SK-N-SH treated with all-trans-retinoic acid at 6 μM for 48 hours (cell line): ENCODE measurements at regions not wholly inside any gene's neighbourhood (a gene's known extent, or its start where the extent isn't known, plus 50 kb on each side); places are given as distances from the start of the nearest gene placed in this dataset.

ENCODE experiments used
- ATAC-seq: fragments of 200-7000 bp; cut with Tn5 transposase; 3 replicates; pipeline ENCODE4 v1.9.1; 2020; ENCODE audit warnings: mild to moderate bottlenecking, moderate library complexity
- ARNTL ChIP-seq: fragments of 450-650 bp; formaldehyde crosslinking; IDR thresholded peaks from 2 replicates; pipeline ENCODE4 v1.5.0; 2020; ENCODE audit warnings: low read depth, mild to moderate bottlenecking, moderate library complexity, borderline replicate concordance
- BACH2 ChIP-seq: fragments of 250-450 bp; sonication (Bioruptor Pico); IDR thresholded peaks from 2 replicates; pipeline ENCODE4 v1.9.0; 2021; ENCODE audit warnings: mild to moderate bottlenecking, borderline replicate concordance
- CSDC2 ChIP-seq: fragments of 250-450 bp; sonication (Bioruptor Pico); IDR thresholded peaks from 2 replicates; pipeline ENCODE4 v1.5.0; 2020; ENCODE audit warnings: mild to moderate bottlenecking, moderate library complexity
- ESRRG ChIP-seq: fragments of 250-450 bp; sonication (Bioruptor Pico); IDR thresholded peaks from 2 replicates; pipeline ENCODE4 v1.6.1; 2021; ENCODE audit warnings: mild to moderate bottlenecking
- GLIS3 ChIP-seq: fragments of 250-450 bp; sonication (Bioruptor Pico); IDR thresholded peaks from 2 replicates; pipeline ENCODE4 v1.5.0; 2020; ENCODE audit warnings: mild to moderate bottlenecking, moderate library complexity
- ISL1 ChIP-seq: fragments of 250-450 bp; sonication (Bioruptor Pico); IDR thresholded peaks from 2 replicates; pipeline ENCODE4 v2.1.2; 2022; ENCODE audit warnings: mild to moderate bottlenecking, moderate library complexity
- OSR1 ChIP-seq: fragments of 250-450 bp; sonication (Bioruptor Pico); IDR thresholded peaks from 2 replicates; pipeline ENCODE4 v1.8.0; 2022; ENCODE audit warnings: moderate library complexity, mild to moderate bottlenecking, inconsistent platforms
- POU6F1 ChIP-seq: fragments of 250-450 bp; sonication (Bioruptor Pico); IDR thresholded peaks from 2 replicates; pipeline ENCODE4 v1.8.0; 2021; ENCODE audit warnings: low read depth, mild to moderate bottlenecking, moderate library complexity, borderline replicate concordance
- PPARA ChIP-seq: fragments of 250-450 bp; sonication (Bioruptor Pico); IDR thresholded peaks from 2 replicates; pipeline ENCODE4 v1.5.0; 2020; ENCODE audit warnings: mild to moderate bottlenecking, borderline replicate concordance
- SNAI2 ChIP-seq: fragments of 250-450 bp; sonication (Bioruptor Pico); IDR thresholded peaks from 2 replicates; pipeline ENCODE4 v1.5.0; 2020; ENCODE audit warnings: mild to moderate bottlenecking, moderate library complexity
- TCF4 ChIP-seq: fragments of 250-450 bp; sonication (Bioruptor Pico); IDR thresholded peaks from 2 replicates; pipeline ENCODE4 v1.8.0; 2021; ENCODE audit warnings: mild to moderate bottlenecking, moderate library complexity, borderline replicate concordance
- TOX ChIP-seq: fragments of 250-450 bp; sonication (Bioruptor Pico); IDR thresholded peaks from 2 replicates; pipeline ENCODE4 v1.8.0; 2021; ENCODE audit warnings: mild to moderate bottlenecking, moderate library complexity, borderline replicate concordance
- ZC3H10 ChIP-seq: fragments of 250-450 bp; sonication (Bioruptor Pico); IDR thresholded peaks from 2 replicates; pipeline ENCODE4 v1.5.1; 2021; ENCODE audit warnings: mild to moderate bottlenecking, moderate library complexity
- ZFP3 ChIP-seq: fragments of 250-450 bp; sonication (Bioruptor Pico); IDR thresholded peaks from 2 replicates; pipeline ENCODE4 v1.5.0; 2020; ENCODE audit warnings: mild to moderate bottlenecking, moderate library complexity
- ZFP30 ChIP-seq: fragments of 450-650 bp; formaldehyde crosslinking; IDR thresholded peaks from 2 replicates; pipeline ENCODE4 v1.5.0; 2022; ENCODE audit warnings: mild to moderate bottlenecking, moderate library complexity
- ZNF565 ChIP-seq: fragments of 450-650 bp; formaldehyde crosslinking; conservative IDR thresholded peaks from 2 replicates; pipeline ENCODE4 v1.5.0; 2020; ENCODE audit warnings: low read depth, mild to moderate bottlenecking, moderate library complexity
- ZNF70 ChIP-seq: fragments of 450-650 bp; formaldehyde crosslinking; IDR thresholded peaks from 2 replicates; pipeline ENCODE4 v1.5.0; 2020; ENCODE audit warnings: mild to moderate bottlenecking, moderate library complexity
- ZNF8 ChIP-seq: fragments of 450-650 bp; formaldehyde crosslinking; IDR thresholded peaks from 2 replicates; pipeline ENCODE4 v1.5.0; 2020; ENCODE audit warnings: mild to moderate bottlenecking, moderate library complexity
- TF ChIP-seq, protein P1 (sequence below): fragments of 250-450 bp; sonication (Bioruptor Pico); IDR thresholded peaks from 2 replicates; pipeline ENCODE4 v1.5.1; 2020; ENCODE audit warnings: low read depth, mild to moderate bottlenecking, moderate library complexity
- TF ChIP-seq, protein P2 (sequence below): fragments of 250-450 bp; sonication (Bioruptor Pico); IDR thresholded peaks from 2 replicates; pipeline ENCODE4 v1.5.1; 2021; ENCODE audit warnings: mild to moderate bottlenecking, moderate library complexity
- TF ChIP-seq, protein P3 (sequence below): fragments of 250-450 bp; sonication (Bioruptor Pico); IDR thresholded peaks from 2 replicates; pipeline ENCODE4 v1.8.0; 2020; ENCODE audit warnings: mild to moderate bottlenecking, moderate library complexity, borderline replicate concordance

DNA sequence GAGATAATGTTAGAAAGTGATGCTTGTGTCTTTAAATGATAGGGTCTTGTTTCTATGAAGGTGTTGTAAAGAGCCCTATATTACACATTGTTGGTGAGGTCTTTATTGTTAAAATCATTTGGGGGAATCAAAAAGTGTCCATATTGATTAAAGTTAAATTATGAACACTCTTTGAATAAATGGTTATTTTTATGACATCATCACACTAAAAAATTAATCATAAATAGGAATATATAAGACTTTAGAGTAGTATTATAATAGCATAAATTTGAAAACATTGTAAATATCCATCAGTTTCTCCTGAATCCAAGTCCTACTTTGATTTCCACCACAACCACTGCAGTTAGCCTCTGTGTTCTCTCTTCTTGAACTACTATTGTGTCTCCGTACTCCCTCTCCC lies 136.3 kb downstream of the HTR1A start:
- no peak for ATAC-seq
- no peak for TF ChIP-seq ZC3H10
- TF ChIP-seq TOX (CRISPR knock-in tag), result no peak
- no peak for TF ChIP-seq ISL1 (CRISPR knock-in tag)
- no peak for TF ChIP-seq PPARA
- no peak for TF ChIP-seq ARNTL
- TF ChIP-seq GLIS3, result no peak
- no peak for TF ChIP-seq SNAI2 (CRISPR knock-in tag)
- no peak for TF ChIP-seq ZNF8 (CRISPR knock-in tag)
- no peak for TF ChIP-seq CSDC2
- TF ChIP-seq OSR1, result no peak
- TF ChIP-seq, protein P1, sequence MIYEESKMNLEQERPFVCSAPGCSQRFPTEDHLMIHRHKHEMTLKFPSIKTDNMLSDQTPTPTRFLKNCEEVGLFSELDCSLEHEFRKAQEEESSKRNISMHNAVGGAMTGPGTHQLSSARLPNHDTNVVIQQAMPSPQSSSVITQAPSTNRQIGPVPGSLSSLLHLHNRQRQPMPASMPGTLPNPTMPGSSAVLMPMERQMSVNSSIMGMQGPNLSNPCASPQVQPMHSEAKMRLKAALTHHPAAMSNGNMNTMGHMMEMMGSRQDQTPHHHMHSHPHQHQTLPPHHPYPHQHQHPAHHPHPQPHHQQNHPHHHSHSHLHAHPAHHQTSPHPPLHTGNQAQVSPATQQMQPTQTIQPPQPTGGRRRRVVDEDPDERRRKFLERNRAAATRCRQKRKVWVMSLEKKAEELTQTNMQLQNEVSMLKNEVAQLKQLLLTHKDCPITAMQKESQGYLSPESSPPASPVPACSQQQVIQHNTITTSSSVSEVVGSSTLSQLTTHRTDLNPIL (CRISPR knock-in tag), result no peak
- TF ChIP-seq, protein P2, sequence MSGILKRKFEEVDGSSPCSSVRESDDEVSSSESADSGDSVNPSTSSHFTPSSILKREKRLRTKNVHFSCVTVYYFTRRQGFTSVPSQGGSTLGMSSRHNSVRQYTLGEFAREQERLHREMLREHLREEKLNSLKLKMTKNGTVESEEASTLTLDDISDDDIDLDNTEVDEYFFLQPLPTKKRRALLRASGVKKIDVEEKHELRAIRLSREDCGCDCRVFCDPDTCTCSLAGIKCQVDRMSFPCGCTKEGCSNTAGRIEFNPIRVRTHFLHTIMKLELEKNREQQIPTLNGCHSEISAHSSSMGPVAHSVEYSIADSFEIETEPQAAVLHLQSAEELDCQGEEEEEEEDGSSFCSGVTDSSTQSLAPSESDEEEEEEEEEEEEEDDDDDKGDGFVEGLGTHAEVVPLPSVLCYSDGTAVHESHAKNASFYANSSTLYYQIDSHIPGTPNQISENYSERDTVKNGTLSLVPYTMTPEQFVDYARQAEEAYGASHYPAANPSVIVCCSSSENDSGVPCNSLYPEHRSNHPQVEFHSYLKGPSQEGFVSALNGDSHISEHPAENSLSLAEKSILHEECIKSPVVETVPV (CRISPR knock-in tag), result no peak
- no peak for TF ChIP-seq ESRRG (CRISPR knock-in tag)
- no peak for TF ChIP-seq ZFP30 (CRISPR knock-in tag)
- TF ChIP-seq, protein P3, sequence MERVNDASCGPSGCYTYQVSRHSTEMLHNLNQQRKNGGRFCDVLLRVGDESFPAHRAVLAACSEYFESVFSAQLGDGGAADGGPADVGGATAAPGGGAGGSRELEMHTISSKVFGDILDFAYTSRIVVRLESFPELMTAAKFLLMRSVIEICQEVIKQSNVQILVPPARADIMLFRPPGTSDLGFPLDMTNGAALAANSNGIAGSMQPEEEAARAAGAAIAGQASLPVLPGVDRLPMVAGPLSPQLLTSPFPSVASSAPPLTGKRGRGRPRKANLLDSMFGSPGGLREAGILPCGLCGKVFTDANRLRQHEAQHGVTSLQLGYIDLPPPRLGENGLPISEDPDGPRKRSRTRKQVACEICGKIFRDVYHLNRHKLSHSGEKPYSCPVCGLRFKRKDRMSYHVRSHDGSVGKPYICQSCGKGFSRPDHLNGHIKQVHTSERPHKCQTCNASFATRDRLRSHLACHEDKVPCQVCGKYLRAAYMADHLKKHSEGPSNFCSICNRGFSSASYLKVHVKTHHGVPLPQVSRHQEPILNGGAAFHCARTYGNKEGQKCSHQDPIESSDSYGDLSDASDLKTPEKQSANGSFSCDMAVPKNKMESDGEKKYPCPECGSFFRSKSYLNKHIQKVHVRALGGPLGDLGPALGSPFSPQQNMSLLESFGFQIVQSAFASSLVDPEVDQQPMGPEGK, result no peak
- no peak for TF ChIP-seq TCF4 (CRISPR knock-in tag)
- TF ChIP-seq POU6F1 (CRISPR knock-in tag), result no peak
- no peak for TF ChIP-seq ZNF565 (CRISPR knock-in tag)
- TF ChIP-seq ZNF70 (CRISPR knock-in tag), result no peak
- TF ChIP-seq, all 23 proteins: peak for 0

DNA sequence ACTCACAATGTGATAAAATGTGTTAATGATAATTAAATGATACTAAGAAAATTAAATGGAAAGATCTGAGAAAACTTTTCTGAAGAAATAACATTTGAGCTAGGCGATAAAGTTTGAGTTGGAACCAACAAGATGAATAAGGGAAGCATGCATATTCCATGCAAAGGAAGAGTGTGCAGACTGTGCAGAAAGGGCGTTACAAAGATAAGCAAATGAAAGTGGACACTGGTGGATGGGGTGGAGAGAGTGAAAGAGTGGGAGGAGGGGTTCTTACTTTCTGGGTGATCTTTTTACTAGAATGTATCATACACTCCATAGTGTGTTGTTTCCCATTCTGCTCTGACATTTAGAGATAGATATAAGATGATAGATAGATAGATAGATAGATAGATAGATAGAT lies 138.7 kb downstream of the HTR1A start:
- TF ChIP-seq PPARA (no peak), TOX (CRISPR knock-in tag) (no peak), SNAI2 (CRISPR knock-in tag) (no peak), ARNTL (no peak), GLIS3 (no peak), OSR1 (no peak), POU6F1 (CRISPR knock-in tag) (no peak)
- TF ChIP-seq, protein P1 (CRISPR knock-in tag), result no peak
- no peak for ATAC-seq

DNA sequence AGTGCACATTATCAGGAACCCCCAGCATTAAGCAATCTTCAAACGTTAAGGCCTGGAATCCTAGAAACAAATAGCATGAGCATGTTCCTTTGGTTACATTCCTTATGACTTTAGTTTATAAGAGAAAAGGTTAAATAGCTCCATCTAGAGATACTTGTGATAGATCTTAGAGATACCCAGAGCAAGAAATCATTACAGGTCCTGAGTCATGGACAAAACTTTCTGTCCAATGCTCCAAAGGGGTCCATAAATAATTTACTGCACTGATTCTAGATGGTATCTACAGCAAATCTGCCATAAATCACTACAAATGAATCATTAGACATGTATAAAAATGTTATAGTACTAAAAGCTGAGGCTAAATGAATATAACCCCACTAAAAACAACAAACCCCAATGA lies 139.6 kb downstream of the HTR1A start:
- no peak for ATAC-seq
- TF ChIP-seq ISL1 (CRISPR knock-in tag) (peak; percentile 36), ZNF565 (CRISPR knock-in tag) (no peak), ESRRG (CRISPR knock-in tag) (no peak)
- TF ChIP-seq, all 23 proteins: peak for 1

- no peak for ATAC-seq
- TF ChIP-seq PPARA (no peak), ZNF565 (CRISPR knock-in tag) (no peak), BACH2 (CRISPR knock-in tag) (no peak), TCF4 (CRISPR knock-in tag) (no peak), ZFP3 (CRISPR knock-in tag) (no peak), ZFP30 (CRISPR knock-in tag) (no peak), OSR1 (no peak), CSDC2 (no peak), ISL1 (CRISPR knock-in tag) (no peak), TOX (CRISPR knock-in tag) (no peak), ARNTL (no peak), POU6F1 (CRISPR knock-in tag) (no peak)
- TF ChIP-seq, protein P3, result no peak
Observed at GRCh38 chr5:63820577-63820976, 141.7 kb downstream of the HTR1A start.
